ENCODE measurements at regions not wholly inside any gene's neighbourhood (a gene's known extent, or its start where the extent isn't known, plus 50 kb on each side); places are given as distances from the start of the nearest gene placed in this dataset.

DNA sequence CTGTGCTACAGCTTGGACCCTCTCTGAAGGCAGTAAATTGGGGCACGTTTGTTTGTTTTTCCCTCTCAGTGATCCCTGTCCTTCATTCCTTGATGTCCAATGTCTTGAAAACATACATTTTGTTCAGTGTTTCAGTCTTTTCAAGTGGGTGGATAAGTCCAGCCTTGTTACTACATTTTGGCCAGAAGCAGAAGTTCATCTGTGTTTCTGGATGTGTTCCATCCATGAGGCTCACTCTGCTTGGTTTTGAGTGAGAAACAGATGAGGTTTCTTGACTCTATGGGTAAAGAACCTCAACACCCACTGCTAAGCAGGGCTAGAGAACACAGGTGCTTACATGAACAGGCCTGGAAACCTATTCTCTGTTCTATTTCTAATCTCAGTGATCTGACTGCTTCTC is 74.5 kb upstream of the RFX8 start:
- DNase-seq (no peak), ATAC-seq (ENCODE audit: insufficient read depth, low read depth) (no peak)
- Histone ChIP-seq H3K27me3 (ENCODE audit: insufficient read depth, low read length, poor library complexity) (no peaks in the 10 kb centered on the region), H3K4me1 (ENCODE audit: insufficient read depth, low read length) (peaks cover 14% of the 10 kb centered on the region), H3K36me3 (ENCODE audit: insufficient read depth, low read length) (no peaks in the 10 kb centered on the region), H3K4me2 (ENCODE audit: insufficient read depth, low read length) (no peak overlapping the region), H3K79me2 (ENCODE audit: insufficient read depth, low read length) (no peaks in the 10 kb centered on the region), H3K27ac (ENCODE audit: low read length) (no peak overlapping the region), H3K9me3 (ENCODE audit: insufficient read depth, low read length, severe bottlenecking) (no peaks in the 10 kb centered on the region), H4K20me1 (ENCODE audit: insufficient read depth, low read length) (no peaks in the 10 kb centered on the region), H3K4me3 (ENCODE audit: low read depth in 1 of 2, low read length in 2 of 2) (no peak overlapping the region), H2AFZ (ENCODE audit: low read depth, low read length) (no peak overlapping the region), H3K9ac (ENCODE audit: low read depth, low read length) (no peak overlapping the region)
- TF ChIP-seq, protein P1, sequence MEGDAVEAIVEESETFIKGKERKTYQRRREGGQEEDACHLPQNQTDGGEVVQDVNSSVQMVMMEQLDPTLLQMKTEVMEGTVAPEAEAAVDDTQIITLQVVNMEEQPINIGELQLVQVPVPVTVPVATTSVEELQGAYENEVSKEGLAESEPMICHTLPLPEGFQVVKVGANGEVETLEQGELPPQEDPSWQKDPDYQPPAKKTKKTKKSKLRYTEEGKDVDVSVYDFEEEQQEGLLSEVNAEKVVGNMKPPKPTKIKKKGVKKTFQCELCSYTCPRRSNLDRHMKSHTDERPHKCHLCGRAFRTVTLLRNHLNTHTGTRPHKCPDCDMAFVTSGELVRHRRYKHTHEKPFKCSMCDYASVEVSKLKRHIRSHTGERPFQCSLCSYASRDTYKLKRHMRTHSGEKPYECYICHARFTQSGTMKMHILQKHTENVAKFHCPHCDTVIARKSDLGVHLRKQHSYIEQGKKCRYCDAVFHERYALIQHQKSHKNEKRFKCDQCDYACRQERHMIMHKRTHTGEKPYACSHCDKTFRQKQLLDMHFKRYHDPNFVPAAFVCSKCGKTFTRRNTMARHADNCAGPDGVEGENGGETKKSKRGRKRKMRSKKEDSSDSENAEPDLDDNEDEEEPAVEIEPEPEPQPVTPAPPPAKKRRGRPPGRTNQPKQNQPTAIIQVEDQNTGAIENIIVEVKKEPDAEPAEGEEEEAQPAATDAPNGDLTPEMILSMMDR (IDR thresholded peaks at IDR 0.05; ENCODE audit: borderline replicate concordance, extremely low read depth, low read length, poor library complexity, severe bottlenecking): no peak
- TF ChIP-seq EZH2 (IDR thresholded peaks at IDR 0.05; ENCODE audit: borderline replicate concordance, low read depth, low read length, severe bottlenecking): no peak

DNA sequence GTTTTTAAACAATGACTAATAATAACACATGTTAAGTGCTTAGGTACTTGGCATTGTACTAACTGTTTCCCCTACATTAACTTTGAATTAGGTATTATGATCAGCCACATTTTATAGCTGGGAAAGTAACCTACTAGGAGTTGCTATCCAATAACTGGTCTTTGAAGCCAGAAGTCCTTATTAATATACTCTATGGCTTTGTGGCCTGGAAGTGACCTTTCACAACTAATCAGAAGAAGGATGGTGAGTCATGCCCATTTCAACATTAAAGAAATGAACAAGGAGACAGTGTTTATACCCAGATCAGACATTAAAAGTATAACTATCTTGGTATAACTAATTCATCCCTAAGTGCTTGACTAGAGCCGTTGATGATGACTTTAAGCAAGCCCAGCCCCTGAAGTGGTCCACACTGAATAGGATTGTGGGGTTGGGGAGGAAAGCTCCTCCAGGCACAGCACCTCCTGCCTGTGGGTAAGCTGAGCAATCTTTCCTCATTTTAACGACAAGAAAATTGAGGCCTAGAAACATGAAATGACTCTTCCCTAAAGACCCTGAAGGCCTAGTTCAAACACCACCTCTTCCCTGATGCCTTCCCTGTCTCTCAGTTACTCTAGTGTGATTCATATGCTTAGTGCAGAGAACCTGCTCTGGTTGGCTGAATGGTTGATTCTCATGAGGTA is 71.6 kb upstream of the RFX8 start:
- H3K4me2 ChIP-seq (ENCODE audit: insufficient read depth, low read length): no peak overlapping the region

DNA sequence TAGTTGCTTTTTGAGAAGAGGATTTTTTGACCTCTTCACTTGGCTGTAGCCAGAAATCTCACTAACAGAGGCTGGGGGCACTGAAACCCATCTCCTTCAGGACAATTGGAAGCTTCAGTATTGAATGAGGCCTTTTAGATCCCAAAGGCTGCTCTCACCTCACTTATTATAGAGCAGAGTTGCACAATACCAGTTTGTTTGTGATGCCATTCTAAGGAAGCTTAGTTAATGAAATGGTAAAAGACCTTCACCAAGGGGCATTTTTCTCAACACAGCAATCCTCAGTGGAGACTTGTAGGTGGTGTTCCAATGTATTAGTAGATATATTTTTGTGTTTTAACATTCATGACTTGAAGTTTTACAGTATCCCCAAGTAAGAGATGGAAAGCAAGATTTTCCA is 71.0 kb upstream of the RFX8 start:
- no peaks in the 10 kb centered on the region for H3K27me3 ChIP-seq (ENCODE audit: insufficient read depth, low read length, poor library complexity)
- TF ChIP-seq EZH2 (IDR thresholded peaks at IDR 0.05; ENCODE audit: borderline replicate concordance, low read depth, low read length, severe bottlenecking): no peak
- TF ChIP-seq, protein P1 (IDR thresholded peaks at IDR 0.05; ENCODE audit: borderline replicate concordance, extremely low read depth, low read length, poor library complexity, severe bottlenecking): no peak
- DNase-seq (no peak), ATAC-seq (ENCODE audit: insufficient read depth, low read depth) (no peak)
- no peak overlapping the region for H2AFZ ChIP-seq (ENCODE audit: low read depth, low read length)
- H3K9me3 ChIP-seq (ENCODE audit: insufficient read depth, low read length, severe bottlenecking): no peaks in the 10 kb centered on the region
- H3K4me1 ChIP-seq (ENCODE audit: insufficient read depth, low read length): peaks cover 1% of the 10 kb centered on the region; the same call in 1 of the 2 replicates
- H3K4me2 ChIP-seq (ENCODE audit: insufficient read depth, low read length): no peak overlapping the region
- H3K36me3 ChIP-seq (ENCODE audit: insufficient read depth, low read length): no peaks in the 10 kb centered on the region
- H3K79me2 ChIP-seq (ENCODE audit: insufficient read depth, low read length): no peaks in the 10 kb centered on the region
- no peaks in the 10 kb centered on the region for H4K20me1 ChIP-seq (ENCODE audit: insufficient read depth, low read length)
- H3K27ac ChIP-seq (ENCODE audit: low read length): no peak overlapping the region
- no peak overlapping the region for H3K9ac ChIP-seq (ENCODE audit: low read depth, low read length)
- no peak overlapping the region for H3K4me3 ChIP-seq (ENCODE audit: low read depth in 1 of 2, low read length in 2 of 2)

More for the DNA sequence above, 71.6 kb upstream of the RFX8 start:
- H3K27me3 ChIP-seq (ENCODE audit: insufficient read depth, low read length, poor library complexity): no peaks in the 10 kb centered on the region
- no peak overlapping the region for H3K4me3 ChIP-seq (ENCODE audit: low read depth in 1 of 2, low read length in 2 of 2)
- peaks cover 7% of the 10 kb centered on the region for H3K4me1 ChIP-seq (ENCODE audit: insufficient read depth, low read length)
- H3K9ac ChIP-seq (ENCODE audit: low read depth, low read length): no peak overlapping the region
- TF ChIP-seq, protein P1 (IDR thresholded peaks at IDR 0.05; ENCODE audit: borderline replicate concordance, extremely low read depth, low read length, poor library complexity, severe bottlenecking): no peak
- no peak for TF ChIP-seq EZH2 (IDR thresholded peaks at IDR 0.05; ENCODE audit: borderline replicate concordance, low read depth, low read length, severe bottlenecking)
- no peaks in the 10 kb centered on the region for H3K36me3 ChIP-seq (ENCODE audit: insufficient read depth, low read length)
- no peaks in the 10 kb centered on the region for H3K79me2 ChIP-seq (ENCODE audit: insufficient read depth, low read length)
- no peaks in the 10 kb centered on the region for H4K20me1 ChIP-seq (ENCODE audit: insufficient read depth, low read length)
- no peak for ATAC-seq (ENCODE audit: insufficient read depth, low read depth)
- DNase-seq: no peak
- H2AFZ ChIP-seq (ENCODE audit: low read depth, low read length): no peak overlapping the region
- no peak overlapping the region for H3K27ac ChIP-seq (ENCODE audit: low read length)
- H3K9me3 ChIP-seq (ENCODE audit: insufficient read depth, low read length, severe bottlenecking): no peaks in the 10 kb centered on the region
